IPS DF 4.7 (cell line): ENCODE measurements at regions not wholly inside any gene's neighbourhood (a gene's known extent, or its start where the extent isn't known, plus 50 kb on each side); places are given as distances from the start of the nearest gene placed in this dataset.
"Not testable (repeated sequence)": the region's sequence is repeated elsewhere in the genome, so short reads cannot be mapped to it uniquely, and the experiment has no call there.

Experiments used
- DNase-seq: peaks from one replicate; pipeline ENCODE4 v3.0.0-alpha.2; 2013; ENCODE audit warnings: low spot score; ENCODE audit errors: extremely low read depth

- DNase-seq: no peak
Observed at GRCh38 chr6:86079938-86080337, 437.3 kb upstream of the SYNCRIP start.

GRCh38 chr6:86070151-86070550 is 427.5 kb upstream of the SYNCRIP start:
- no peak for DNase-seq

GRCh38 chr6:86065002-86065401 is 422.3 kb upstream of the SYNCRIP start:
- DNase-seq: not testable (repeated sequence)

- DNase-seq: not testable (repeated sequence)
Observed at GRCh38 chr6:86057293-86057980, 414.8 kb upstream of the SYNCRIP start.

GRCh38 chr6:86045038-86045437 is 402.4 kb upstream of the SYNCRIP start:
- no peak for DNase-seq

- DNase-seq: no peak
Observed at GRCh38 chr6:86042214-86042613, 399.5 kb upstream of the SYNCRIP start.

- no peak for DNase-seq
Observed at GRCh38 chr6:86031713-86032112, 389.0 kb upstream of the SYNCRIP start.

- no peak for DNase-seq
Observed at GRCh38 chr6:86030875-86031274, 388.2 kb upstream of the SYNCRIP start.

- DNase-seq: no peak
Observed at GRCh38 chr6:86028776-86029175, 386.1 kb upstream of the SYNCRIP start.

GRCh38 chr6:86026890-86027289 is 384.2 kb upstream of the SYNCRIP start:
- DNase-seq: not testable (repeated sequence)

GRCh38 chr6:86017236-86017635 is 374.6 kb upstream of the SYNCRIP start:
- DNase-seq: no peak

GRCh38 chr6:86016567-86016966 is 373.9 kb upstream of the SYNCRIP start:
- no peak for DNase-seq

GRCh38 chr6:86016077-86016476 is 373.4 kb upstream of the SYNCRIP start:
- DNase-seq: no peak

GRCh38 chr6:86012991-86013390 is 370.3 kb upstream of the SYNCRIP start:
- DNase-seq: not testable (repeated sequence)

- no peak for DNase-seq
Observed at GRCh38 chr6:86010915-86011786, 368.5 kb upstream of the SYNCRIP start.

- no peak for DNase-seq
Observed at GRCh38 chr6:85997206-85997605, 354.5 kb upstream of the SYNCRIP start.

GRCh38 chr6:85996034-85996375 is 353.3 kb upstream of the SYNCRIP start:
- DNase-seq: no peak

GRCh38 chr6:85995339-85996033 is 352.8 kb upstream of the SYNCRIP start:
- DNase-seq: no peak

- no peak for DNase-seq
Observed at GRCh38 chr6:85986681-85987080, 344.0 kb upstream of the SYNCRIP start.

- DNase-seq: no peak
Observed at GRCh38 chr6:85983032-85983659, 340.5 kb upstream of the SYNCRIP start.

GRCh38 chr6:85977661-85978060 is 335.0 kb upstream of the SYNCRIP start:
- no peak for DNase-seq

GRCh38 chr6:85975957-85976356 is 333.3 kb upstream of the SYNCRIP start:
- DNase-seq: no peak
